Peyer's patch (tissue), 4 donors: ENCODE measurements at regions not wholly inside any gene's neighbourhood (a gene's known extent, or its start where the extent isn't known, plus 50 kb on each side); places are given as distances from the start of the nearest gene placed in this dataset.

Experiments
- CTCF ChIP-seq, 6 experiments: fragments of 450-650 bp in 4 of 6; fragments of 200-600 bp in 2 of 6; sonication (generic) in 1 of 6; IDR thresholded peaks; one replicate each; pipeline ENCODE4 v1.5.1; 2017 to 2019; ENCODE audit warnings: antibody characterized with exemption in 6 of 6, mild to moderate bottlenecking in 3 of 6, moderate library complexity in 1 of 6
- POLR2A ChIP-seq, 2 donors: fragments of 450-650 bp; IDR thresholded peaks; one replicate each; pipeline ENCODE4 v1.5.1; 2017; ENCODE audit warnings: antibody characterized with exemption in 2 of 2, mild to moderate bottlenecking in 2 of 2, moderate library complexity in 2 of 2

- no peak for TF ChIP-seq CTCF (IDR thresholded peaks at IDR 0.05)
- TF ChIP-seq POLR2A (IDR thresholded peaks at IDR 0.05) = no peak
These were observed 463.2 kb upstream of the AGTR1 start for GRCh38 chr3:148234536-148234935.
